Panc1 (cell line): ENCODE measurements at regions not wholly inside any gene's neighbourhood (a gene's known extent, or its start where the extent isn't known, plus 50 kb on each side); places are given as distances from the start of the nearest gene placed in this dataset.

Experiments used
- CTCF ChIP-seq: fragments of 450-650 bp; IDR thresholded peaks from 2 replicates; pipeline ENCODE4 v1.5.1; 2017; ENCODE audit warnings: mild to moderate bottlenecking
- POLR2AphosphoS5 ChIP-seq: IDR thresholded peaks from 2 replicates; pipeline ENCODE4 v1.6.1; 2012; ENCODE audit warnings: mild to moderate bottlenecking, low read depth, low read length, moderate library complexity
- REST ChIP-seq, 2 experiments: IDR thresholded peaks; 2 replicates each; pipeline ENCODE4 v1.6.1; 2011 to 2012; ENCODE audit warnings: low read depth in 2 of 2, control low read depth in 1 of 2, low read length in 1 of 2, mild to moderate bottlenecking in 1 of 2, moderate library complexity in 1 of 2; ENCODE audit not compliant: insufficient read depth in 1 of 2
- SIN3A ChIP-seq: IDR thresholded peaks from 2 replicates; pipeline ENCODE4 v1.6.1; 2012; ENCODE audit warnings: low read depth, mild to moderate bottlenecking, low read length, moderate library complexity, borderline replicate concordance; ENCODE audit not compliant: insufficient read depth
- TCF7L2 ChIP-seq: IDR thresholded peaks from 2 replicates; pipeline ENCODE4 v1.6.1; 2011; ENCODE audit warnings: mild to moderate bottlenecking, low read depth, low read length, inconsistent platforms

DNA sequence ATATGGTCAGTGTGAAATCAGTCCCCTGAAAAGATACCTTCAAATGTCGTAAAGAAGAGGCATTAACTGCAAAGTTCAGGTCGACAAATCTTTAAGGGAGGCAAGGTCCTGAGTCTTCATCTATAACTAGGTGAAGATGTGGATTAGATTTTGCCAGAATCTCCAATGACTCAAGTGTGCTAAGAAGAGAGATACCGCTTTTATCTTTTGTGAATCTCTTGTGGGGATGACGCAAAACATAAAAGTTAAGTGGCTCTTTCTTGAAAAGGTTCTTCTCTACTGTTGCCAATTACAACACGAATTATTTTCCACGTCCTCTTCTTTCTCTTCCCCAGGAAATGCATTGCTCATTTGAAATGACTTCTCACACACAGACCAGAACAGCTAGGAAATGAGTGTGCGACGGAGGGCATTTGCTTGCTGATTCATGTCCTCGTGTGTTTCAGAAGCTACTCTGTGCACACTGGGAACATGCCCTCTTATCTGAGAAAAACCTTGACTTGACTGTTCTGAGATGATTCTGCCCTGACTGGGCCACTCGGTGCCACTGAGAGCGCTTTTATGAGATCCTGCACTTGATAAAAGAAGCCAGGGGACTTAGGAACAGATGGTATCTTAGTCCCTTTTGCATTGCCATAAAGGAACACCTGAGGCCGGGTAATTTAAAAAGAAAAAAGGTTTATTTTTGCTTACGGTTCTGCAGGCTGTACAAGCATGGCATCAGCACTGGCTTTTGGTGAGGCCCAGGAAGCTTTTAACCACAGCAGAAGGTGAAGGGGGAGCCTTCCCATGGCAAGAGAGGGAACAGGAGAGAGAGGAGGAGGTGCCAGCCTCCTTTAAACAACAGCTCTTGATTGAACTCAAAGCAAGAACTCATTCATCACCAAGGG is 169.5 kb upstream of the PFKP start:
- TF ChIP-seq CTCF (no peak), POLR2AphosphoS5 (no peak), TCF7L2 (no peak), REST (IDR thresholded peaks at IDR 0.05; ENCODE audit: insufficient read depth in 1 of 2, low read depth in 2 of 2, low read length in 1 of 2) (no peak), SIN3A (no peak)
